ENCODE measurements at regions not wholly inside any gene's neighbourhood (a gene's known extent, or its start where the extent isn't known, plus 50 kb on each side); places are given as distances from the start of the nearest gene placed in this dataset.

DNA sequence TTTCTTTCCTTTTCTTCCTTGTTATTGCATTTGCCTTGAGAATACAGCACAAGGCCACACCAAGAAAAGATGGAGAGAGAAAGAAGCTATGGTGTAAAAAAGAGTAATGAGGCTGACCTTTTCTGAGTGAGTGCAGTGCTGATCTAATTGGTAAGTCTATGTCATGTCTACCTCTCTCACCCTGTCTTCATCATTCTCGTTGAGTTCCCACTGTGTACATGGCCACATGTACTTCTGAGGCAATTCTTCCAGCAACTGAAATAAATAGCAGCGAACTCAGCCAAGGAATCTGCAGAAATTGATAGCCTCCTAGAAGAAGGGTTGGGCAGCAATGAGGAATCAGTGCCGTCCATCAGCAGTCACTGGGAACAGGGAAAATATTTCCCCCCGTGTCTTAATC, 367.2 kb upstream of the SPTLC3 start:
- TF ChIP-seq, protein P1, sequence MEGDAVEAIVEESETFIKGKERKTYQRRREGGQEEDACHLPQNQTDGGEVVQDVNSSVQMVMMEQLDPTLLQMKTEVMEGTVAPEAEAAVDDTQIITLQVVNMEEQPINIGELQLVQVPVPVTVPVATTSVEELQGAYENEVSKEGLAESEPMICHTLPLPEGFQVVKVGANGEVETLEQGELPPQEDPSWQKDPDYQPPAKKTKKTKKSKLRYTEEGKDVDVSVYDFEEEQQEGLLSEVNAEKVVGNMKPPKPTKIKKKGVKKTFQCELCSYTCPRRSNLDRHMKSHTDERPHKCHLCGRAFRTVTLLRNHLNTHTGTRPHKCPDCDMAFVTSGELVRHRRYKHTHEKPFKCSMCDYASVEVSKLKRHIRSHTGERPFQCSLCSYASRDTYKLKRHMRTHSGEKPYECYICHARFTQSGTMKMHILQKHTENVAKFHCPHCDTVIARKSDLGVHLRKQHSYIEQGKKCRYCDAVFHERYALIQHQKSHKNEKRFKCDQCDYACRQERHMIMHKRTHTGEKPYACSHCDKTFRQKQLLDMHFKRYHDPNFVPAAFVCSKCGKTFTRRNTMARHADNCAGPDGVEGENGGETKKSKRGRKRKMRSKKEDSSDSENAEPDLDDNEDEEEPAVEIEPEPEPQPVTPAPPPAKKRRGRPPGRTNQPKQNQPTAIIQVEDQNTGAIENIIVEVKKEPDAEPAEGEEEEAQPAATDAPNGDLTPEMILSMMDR (optimal IDR thresholded peaks at IDR 0.05 in 1 of 3, IDR thresholded peaks at IDR 0.05 in 1 of 3, conservative IDR thresholded peaks at IDR 0.05 in 1 of 3; ENCODE audit: extremely low read depth in 1 of 3, insufficient read depth in 2 of 3, low read length in 3 of 3) = no peak
- TF ChIP-seq EZH2 (IDR thresholded peaks at IDR 0.05; ENCODE audit: low read length) = no peak
